Small intestine (tissue), 7 donors: ENCODE measurements at regions not wholly inside any gene's neighbourhood (a gene's known extent, or its start where the extent isn't known, plus 50 kb on each side); places are given as distances from the start of the nearest gene placed in this dataset.

ENCODE experiments used
- DNase-seq, 2 donors: peaks; one replicate each; pipeline versions ENCODE4 v3.0.0 to v3.0.0-alpha.2; 2013
- FAIRE-seq: peaks from 2 replicates; lab custom pipeline; 2012; peaks lifted over from hg19 to GRCh38; lab: Jason Lieb, UNC
- H3K27ac ChIP-seq, 3 donors: one replicate each; pipeline ENCODE4 v1.5.1; 2013; ENCODE audit warnings: low read length in 2 of 3, mild to moderate bottlenecking in 2 of 3, control low read depth in 1 of 3, inconsistent platforms in 1 of 3, low read depth in 1 of 3, moderate library complexity in 1 of 3
- H3K27me3 ChIP-seq, 3 donors: one replicate each; pipeline ENCODE4 v1.6.1; 2013; ENCODE audit warnings: low read length in 3 of 3, inconsistent platforms in 1 of 3; ENCODE audit not compliant: control insufficient read depth in 3 of 3, insufficient read depth in 3 of 3
- H3K36me3 ChIP-seq, 3 donors: one replicate each; pipeline ENCODE4 v1.6.1; 2013; ENCODE audit warnings: low read length in 3 of 3, inconsistent platforms in 1 of 3, low read depth in 1 of 3, mild to moderate bottlenecking in 1 of 3, moderate library complexity in 1 of 3; ENCODE audit not compliant: control insufficient read depth in 3 of 3, insufficient read depth in 2 of 3
- H3K4me1 ChIP-seq, 3 donors: one replicate each; pipeline ENCODE4 v1.6.1; 2013; ENCODE audit warnings: low read length in 2 of 3, inconsistent platforms in 1 of 3, low read depth in 1 of 3, mild to moderate bottlenecking in 1 of 3, moderate library complexity in 1 of 3; ENCODE audit not compliant: control insufficient read depth in 3 of 3, insufficient read depth in 2 of 3
- H3K4me3 ChIP-seq, 3 donors: one replicate each; pipeline ENCODE4 v1.5.1; 2013; ENCODE audit warnings: low read length in 3 of 3, control low read depth in 1 of 3, inconsistent platforms in 1 of 3, low read depth in 1 of 3, mild to moderate bottlenecking in 1 of 3, moderate library complexity in 1 of 3
- H3K9me3 ChIP-seq, 2 donors: one replicate each; pipeline ENCODE4 v1.6.1; 2013; ENCODE audit warnings: low read depth in 1 of 2, low read length in 1 of 2; ENCODE audit not compliant: control insufficient read depth in 2 of 2, insufficient read depth in 1 of 2
- WGBS, 3 donors: extraction: QIAGEN DNeasy Blood & Tissue Kit; methylation state at CpG; one replicate each; pipeline ENCODE4 v1.1.7; 2013; 5-methylcytosine and 5-hydroxymethylcytosine counted together
- donor health status: healthy with polysubstance abuse.
- donor health status: control.
- donor health status: control.
- donor health status: Bipolar disorder and iron deficiency.
- donor health status: healthy.

DNA sequence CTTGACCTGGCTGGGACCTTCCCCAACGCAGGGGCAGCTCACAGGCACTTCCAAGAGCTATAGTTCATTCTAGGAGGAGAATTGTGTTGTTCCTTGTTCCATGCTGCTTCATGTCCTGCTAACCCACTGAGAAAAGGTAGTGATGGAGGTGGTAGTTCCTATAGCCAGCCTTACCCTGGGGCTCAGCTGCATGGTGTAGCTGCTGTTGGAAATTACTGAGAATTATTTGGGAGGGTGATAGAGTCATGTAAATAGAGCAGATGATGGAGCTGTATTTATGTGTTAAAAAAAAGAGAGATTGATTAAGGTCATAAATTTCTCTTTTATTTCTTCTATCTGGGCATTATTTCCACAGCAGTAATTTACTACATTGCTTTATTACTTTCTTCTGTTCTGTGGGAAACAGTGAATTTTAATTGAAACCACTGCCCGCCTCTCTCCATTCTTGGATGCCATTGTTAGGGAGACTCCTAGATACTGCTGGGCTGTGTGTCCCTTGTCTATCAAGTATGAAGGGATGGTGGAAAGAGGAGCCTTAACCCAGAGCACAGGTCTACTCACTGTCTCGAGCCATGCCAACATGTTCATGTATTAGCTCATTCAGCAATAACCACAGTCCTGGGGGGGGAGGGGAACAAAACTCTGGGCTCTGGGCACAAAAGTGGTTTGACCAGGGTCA lies 309.2 kb downstream of the FAT3 start:
- DNase-seq = no peak
- 64 to 77% (median 65%) methylated on average over 3 of the region's 3 CpGs for WGBS, 3 donors
- Histone ChIP-seq H3K27ac (no peak overlapping the region), H3K36me3 (no peaks in the 10 kb centered on the region), H3K9me3 (no peaks in the 10 kb centered on the region), H3K4me3 (no peak overlapping the region), H3K27me3 (no peaks in the 10 kb centered on the region), H3K4me1 (no peaks in the 10 kb centered on the region)
- no peak for FAIRE-seq

DNA sequence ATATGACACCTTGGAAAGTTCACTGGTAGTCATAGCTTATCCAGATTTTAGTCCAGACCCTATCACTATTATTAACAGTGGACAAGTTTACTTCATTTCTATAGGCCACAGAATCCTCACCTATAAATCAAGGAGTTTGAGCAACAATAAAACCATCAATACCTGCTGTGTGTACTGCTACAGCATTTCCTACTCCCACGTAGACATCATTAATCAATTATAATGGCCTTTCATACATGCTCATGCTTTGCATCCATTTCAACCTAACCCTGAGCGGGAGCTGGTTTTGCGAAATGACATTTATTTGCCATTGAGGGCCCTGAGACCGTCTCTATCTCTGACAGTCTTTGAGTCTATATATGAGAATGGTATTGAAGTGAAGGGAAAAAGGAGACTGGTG lies 312.3 kb downstream of the FAT3 start:
- 69 to 74% (median 72%) methylated on average over 4 of the region's 4 CpGs for WGBS, 3 donors
- no peak for DNase-seq

DNA sequence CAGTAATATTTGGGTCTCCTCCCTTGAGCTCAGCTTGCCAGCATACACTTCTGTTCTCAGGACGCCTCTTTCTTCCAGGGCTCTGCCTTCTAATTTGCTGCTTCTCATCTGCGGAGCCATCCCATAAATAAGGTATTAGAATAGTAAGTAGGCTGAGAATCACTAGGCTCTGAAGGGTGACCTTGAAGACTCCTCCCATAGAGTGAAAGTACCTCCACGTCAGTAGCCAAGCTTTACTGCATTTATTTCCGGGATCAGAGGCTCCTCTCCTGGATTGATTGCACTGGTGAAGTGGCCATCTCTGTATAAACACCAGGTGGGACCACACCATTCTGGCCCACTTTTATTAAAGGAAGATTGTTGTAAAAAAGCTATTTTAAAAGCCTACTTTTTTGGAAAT lies 315.5 kb downstream of the FAT3 start:
- H3K4me3 ChIP-seq = no peak overlapping the region
- no peak for DNase-seq
- H3K4me1 ChIP-seq = no peaks in the 10 kb centered on the region
- no peak overlapping the region for H3K27ac ChIP-seq
- no peak for FAIRE-seq
- no peaks in the 10 kb centered on the region for H3K9me3 ChIP-seq
- no peaks in the 10 kb centered on the region for H3K36me3 ChIP-seq
- no peaks in the 10 kb centered on the region for H3K27me3 ChIP-seq
- WGBS, 3 donors = 66 to 80% (median 73%) methylated on average over 4 of the region's 4 CpGs

More for the DNA sequence above, 312.3 kb downstream of the FAT3 start:
- Histone ChIP-seq H3K4me1 (no peaks in the 10 kb centered on the region), H3K36me3 (no peaks in the 10 kb centered on the region), H3K27ac (no peak overlapping the region), H3K9me3 (no peaks in the 10 kb centered on the region), H3K27me3 (no peaks in the 10 kb centered on the region), H3K4me3 (no peak overlapping the region)
- FAIRE-seq = no peak

DNA sequence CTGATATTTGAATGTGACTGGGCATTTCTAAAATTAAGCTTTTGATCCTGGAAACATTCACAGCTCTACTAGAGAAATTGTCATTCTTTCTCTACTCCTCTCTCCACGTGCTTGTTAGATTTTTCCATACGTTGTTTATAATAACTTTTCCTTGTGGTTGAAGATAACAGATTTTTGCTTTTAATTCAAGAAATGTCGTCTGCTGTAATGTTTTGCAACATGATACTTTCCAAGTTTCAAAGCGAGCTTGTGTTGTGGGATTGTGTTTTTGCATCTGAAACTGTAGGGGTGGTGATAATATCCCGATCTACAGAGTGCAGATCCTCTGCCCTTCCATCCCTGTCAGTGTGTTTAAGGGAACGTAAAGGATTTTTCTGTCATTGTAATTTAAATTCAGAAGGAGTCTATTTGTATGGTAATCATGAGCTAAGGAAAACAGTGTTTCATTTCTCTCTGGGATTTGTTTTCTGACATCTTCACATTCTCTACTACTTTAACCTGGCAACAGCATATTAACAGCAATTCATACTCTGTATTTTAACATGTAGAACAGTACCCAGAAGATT lies 321.4 kb downstream of the FAT3 start:
- H3K4me3 ChIP-seq = no peak overlapping the region
- FAIRE-seq (no peak), DNase-seq (no peak)
- H3K27ac ChIP-seq = no peak overlapping the region
- H3K9me3 ChIP-seq = no peaks in the 10 kb centered on the region
- no peaks in the 10 kb centered on the region for H3K36me3 ChIP-seq
- no peaks in the 10 kb centered on the region for H3K4me1 ChIP-seq
- no peaks in the 10 kb centered on the region for H3K27me3 ChIP-seq
- WGBS, 3 donors = 54 to 68% (median 59%) methylated on average over 6 of the region's 6 CpGs

DNA sequence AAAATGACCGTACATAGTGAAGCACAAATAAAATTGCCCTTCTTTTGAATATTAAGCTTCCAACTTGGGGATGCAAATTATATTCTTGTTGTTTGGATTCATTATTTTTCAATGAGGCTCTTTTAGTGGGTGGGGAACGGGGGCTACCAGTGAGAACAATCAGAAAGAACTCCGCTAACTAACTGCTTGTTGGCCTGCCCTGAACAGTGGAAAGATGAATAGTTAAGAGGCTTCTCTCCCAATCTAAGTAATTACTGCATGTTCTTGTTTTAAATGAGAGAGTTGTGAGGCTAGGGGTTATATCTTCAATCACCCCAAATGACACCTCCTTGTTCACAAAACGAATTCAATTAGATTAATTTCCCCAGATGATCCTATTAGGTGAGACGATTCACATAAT lies 322.0 kb downstream of the FAT3 start:
- H3K9me3 ChIP-seq = no peaks in the 10 kb centered on the region
- no peak for FAIRE-seq
- no peak overlapping the region for H3K27ac ChIP-seq
- no peak overlapping the region for H3K4me3 ChIP-seq
- no peak for DNase-seq
- no peaks in the 10 kb centered on the region for H3K27me3 ChIP-seq
- no peaks in the 10 kb centered on the region for H3K4me1 ChIP-seq
- 71 to 87% (median 83%) methylated on average over 5 of the region's 5 CpGs for WGBS, 3 donors
- no peaks in the 10 kb centered on the region for H3K36me3 ChIP-seq

DNA sequence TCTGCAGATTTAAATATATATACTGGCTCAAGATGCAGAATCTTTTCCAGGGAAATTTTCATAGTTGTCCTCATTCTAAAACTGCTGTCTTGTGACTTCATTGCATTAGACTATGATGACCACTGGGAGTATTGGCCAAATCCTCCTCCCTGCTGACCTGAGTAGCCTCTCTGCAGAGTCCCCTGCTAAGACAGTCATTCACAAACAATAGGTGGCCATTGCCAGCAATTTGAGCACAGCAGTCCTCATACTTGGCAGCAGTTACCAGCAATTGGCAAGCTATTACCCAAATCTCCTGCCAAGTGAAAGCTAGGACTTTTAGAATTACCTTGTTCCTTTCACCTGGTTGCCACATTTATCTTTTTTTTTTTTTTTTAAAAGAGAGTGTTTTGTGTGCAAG lies 325.8 kb downstream of the FAT3 start:
- Histone ChIP-seq H3K36me3 (no peaks in the 10 kb centered on the region), H3K27me3 (no peaks in the 10 kb centered on the region), H3K4me3 (no peak overlapping the region), H3K9me3 (no peaks in the 10 kb centered on the region), H3K4me1 (no peaks in the 10 kb centered on the region), H3K27ac (no peak overlapping the region)
- FAIRE-seq (no peak), DNase-seq (no peak)

DNA sequence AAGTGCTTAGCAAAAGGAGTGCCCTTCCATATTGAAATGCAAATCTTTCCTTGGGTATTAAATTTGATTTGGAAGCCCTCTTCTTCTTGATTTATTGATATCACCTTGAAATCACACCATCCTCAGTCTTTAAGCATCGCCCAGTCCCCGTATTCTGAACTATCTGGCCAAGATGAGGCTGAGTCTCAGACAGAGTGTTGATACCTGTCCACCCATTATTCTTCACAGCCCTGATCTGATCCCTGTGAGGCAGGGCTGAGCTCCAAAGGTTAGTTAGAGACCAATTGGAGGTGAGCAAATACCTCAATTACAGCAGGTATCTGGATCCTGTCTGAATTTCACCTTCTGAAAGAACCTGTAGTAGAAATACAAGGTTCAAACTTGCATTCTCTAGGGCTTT lies 326.3 kb downstream of the FAT3 start:
- FAIRE-seq (no peak), DNase-seq (no peak)
- no peaks in the 10 kb centered on the region for H3K9me3 ChIP-seq
- 89 to 96% (median 93%) methylated on average over 2 of the region's 2 CpGs for WGBS, 3 donors
- no peaks in the 10 kb centered on the region for H3K36me3 ChIP-seq
- H3K27me3 ChIP-seq = no peaks in the 10 kb centered on the region
- H3K4me1 ChIP-seq = no peaks in the 10 kb centered on the region
- H3K4me3 ChIP-seq = no peak overlapping the region
- no peak overlapping the region for H3K27ac ChIP-seq

DNA sequence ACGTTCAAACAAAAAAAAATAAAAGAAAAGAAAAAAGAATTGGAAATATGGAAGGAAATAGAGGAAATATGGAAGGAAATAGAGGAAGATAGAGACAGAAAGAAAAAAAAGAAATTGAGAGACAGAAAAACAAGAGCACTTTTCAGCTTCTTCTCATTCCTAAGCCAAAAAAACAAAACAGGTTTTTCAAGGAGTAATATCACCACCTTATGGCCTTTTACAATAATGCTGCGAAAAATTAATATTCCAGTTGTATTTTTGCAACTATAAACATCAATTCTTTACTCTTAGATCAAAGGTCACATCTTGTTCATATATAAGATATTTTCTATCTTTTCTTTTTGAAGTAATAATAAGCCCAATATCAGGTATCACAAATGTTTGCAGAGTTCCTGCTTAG lies 328.3 kb downstream of the FAT3 start:
- no peaks in the 10 kb centered on the region for H3K36me3 ChIP-seq
- FAIRE-seq (no peak), DNase-seq (no peak)
- no peaks in the 10 kb centered on the region for H3K27me3 ChIP-seq
- H3K9me3 ChIP-seq = no peaks in the 10 kb centered on the region
- no peak overlapping the region for H3K27ac ChIP-seq
- 33 to 64% (median 53%) methylated on average over 2 of the region's 2 CpGs for WGBS, 3 donors
- H3K4me1 ChIP-seq = no peaks in the 10 kb centered on the region
- no peak overlapping the region for H3K4me3 ChIP-seq

DNA sequence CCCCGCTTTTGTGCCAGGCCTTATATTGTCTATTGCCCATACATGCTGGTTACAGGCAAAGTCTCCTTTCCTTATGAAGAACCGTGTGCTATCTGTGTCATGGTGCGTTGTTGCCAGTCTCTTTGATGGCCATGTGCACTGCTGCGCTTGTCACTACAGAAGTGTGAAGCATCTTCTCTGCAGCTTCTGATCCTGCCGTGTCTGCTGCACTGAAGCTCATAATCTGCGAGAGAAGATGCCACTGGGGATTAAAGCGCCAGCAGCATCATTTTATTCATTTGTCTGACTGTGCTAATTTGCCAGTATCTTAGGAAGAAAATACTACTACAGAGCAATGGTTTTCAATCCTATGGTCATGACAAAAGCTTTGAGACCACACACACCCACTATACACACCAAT lies 330.1 kb downstream of the FAT3 start:
- FAIRE-seq (no peak), DNase-seq (no peak)
- Histone ChIP-seq H3K27ac (no peak overlapping the region), H3K4me1 (no peaks in the 10 kb centered on the region), H3K4me3 (no peak overlapping the region), H3K27me3 (no peaks in the 10 kb centered on the region), H3K9me3 (no peaks in the 10 kb centered on the region), H3K36me3 (no peaks in the 10 kb centered on the region)
- WGBS, 3 donors = 88 to 93% (median 91%) methylated on average over 7 of the region's 7 CpGs
